Activated CD4-positive, alpha-beta T cell treated with anti-CD3 and anti-CD28 coated beads, Interleukin-2, Interleukin-6, amounts not matched to agents 100 ng/mL and 50 ng/mL, durations not matched to agents 16 hours and 8 hours (primary cell): ENCODE measurements at regions not wholly inside any gene's neighbourhood (a gene's known extent, or its start where the extent isn't known, plus 50 kb on each side); places are given as distances from the start of the nearest gene placed in this dataset.
"Not testable (repeated sequence)": the region's sequence is repeated elsewhere in the genome, so short reads cannot be mapped to it uniquely, and the experiment has no call there.

Experiments
- DNase-seq: peaks from one replicate; pipeline ENCODE4 v3.0.0-alpha.2; 2020

DNA sequence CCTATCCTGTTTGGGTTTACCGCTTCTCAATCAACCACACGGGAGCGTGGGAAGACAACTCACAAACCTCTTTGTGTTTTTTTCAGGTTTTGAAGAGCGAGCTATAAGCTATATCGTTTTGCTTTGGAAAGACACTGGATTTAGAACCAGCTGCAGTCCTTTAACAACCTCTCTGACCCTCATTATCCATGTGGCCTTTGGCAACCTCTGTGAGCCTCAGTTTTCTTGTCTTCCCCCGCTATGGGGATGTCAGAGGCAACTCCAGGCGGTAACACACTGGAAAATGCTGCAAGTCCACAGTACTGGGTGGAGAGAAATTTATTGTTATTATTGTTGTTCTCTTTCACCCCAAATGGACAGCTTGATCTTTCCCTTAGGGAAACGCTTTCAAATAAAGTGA is 100.0 kb downstream of the ETS2 start:
- no peak for DNase-seq

DNA sequence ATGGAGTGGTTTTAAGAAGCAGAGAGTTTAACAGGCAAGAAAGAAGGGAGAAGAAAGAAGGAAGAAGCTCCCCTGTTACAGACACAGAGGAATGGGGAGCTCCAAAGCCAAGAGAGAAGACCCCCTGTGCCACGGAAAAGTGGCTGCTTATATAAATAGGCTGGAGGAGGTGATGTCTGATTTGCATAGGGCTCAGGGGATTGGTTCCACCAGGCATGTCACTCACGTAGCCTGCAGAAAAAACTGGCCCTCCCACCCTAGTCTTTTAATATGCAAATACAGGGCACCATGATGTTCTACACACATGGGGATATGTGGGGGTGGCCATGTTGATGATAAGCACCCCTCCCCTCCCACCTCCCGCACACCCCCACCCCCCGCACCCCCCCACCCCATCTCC is 99.6 kb downstream of the ETS2 start:
- no peak for DNase-seq

DNA sequence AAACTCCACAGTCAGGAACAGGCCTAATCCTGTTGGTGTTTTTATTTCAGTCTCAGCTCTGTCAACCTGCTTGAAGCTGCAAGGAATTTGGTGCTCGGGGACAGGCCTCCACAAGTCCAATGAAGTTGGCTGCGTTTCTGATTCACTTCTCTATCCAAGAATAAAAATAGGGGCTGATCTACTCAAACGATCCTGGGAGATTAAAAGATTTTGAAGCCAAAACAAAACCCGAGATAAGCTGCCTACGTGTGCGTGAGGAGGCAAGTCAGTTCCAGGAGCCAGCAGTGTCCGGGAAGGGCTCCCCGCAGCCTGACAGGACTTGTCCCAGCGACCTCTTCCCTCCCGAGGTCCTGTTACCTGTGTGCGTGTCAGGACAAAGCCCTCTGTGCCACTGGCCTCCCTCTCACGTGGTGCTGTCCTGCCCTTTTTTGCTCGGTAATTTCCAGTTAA is 98.0 kb downstream of the ETS2 start:
- DNase-seq = no peak

DNA sequence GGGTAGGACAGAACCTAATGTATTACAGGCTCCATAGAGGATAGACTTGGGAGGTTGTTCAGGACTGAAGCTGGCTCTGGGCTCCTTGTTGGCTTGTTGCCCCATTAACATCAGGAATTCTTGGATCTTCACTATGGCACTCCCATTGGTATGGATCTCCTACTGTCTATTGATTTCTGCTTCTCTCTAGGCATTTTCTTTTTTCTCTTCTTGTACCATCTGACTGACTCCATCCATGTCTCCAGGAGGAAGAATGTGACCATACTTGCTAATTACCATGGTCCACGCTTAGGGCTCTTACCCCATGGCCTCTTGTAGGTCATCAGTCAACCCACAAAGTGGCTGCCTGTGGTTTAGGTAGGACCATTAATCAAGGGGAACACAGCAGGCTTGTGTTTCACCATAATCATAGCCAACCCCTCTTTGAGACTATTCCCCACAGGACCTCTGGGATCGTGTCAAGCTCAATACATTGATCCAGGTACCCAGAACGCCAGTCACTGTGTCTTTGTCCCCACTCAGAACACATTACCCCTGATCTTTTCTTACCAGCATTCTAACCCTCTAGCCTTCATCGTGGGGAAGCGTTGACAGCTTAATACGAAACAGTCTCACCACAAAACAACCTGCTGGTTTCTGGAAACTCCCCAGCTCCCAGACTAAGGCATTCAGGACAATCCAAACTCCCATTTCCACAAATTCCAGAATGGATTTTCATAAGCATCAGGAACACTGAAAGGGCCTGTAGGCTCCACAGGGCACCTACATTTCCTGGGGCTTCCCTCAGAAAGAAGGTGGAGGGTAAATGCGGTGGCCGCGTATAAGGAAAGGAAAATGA is 97.1 kb downstream of the ETS2 start:
- DNase-seq = no peak

DNA sequence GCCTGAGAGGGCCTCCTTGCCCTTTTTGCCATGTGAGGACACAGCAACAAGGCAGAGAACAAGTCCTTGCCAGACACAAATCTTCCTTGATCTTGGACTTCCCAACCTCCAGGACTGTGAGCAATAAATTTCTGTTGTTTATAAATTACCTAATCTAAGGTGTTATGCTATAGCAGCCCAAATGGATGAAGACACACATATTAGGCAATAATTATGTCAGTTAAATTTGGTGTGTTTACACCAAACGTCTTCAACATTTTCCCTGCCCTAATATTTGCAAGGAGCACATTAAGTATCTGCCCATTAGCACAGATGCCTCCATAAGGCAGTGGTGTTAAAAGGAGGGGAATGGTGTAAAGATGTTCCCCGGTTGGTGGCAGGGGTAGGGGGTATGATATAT is 94.8 kb downstream of the ETS2 start:
- no peak for DNase-seq

DNA sequence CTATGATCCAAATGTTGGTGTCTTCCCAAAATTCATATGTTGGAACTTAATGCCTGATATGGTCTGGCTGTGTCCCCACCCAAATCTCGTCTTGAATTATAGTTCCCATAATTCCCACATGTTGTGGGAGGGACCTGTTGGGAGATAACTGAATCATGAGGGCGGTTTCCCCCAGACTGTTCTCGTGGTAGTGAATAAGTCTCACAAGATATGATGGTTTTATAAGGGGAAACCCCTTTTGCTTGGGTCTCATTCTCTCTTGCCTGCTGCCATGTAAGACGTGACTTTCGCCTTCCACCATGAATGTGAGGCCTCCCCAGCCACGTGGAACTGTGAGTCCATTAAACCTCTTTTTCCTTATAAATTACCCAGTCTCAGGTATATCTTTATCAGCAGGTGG is 94.3 kb downstream of the ETS2 start:
- DNase-seq = not testable (repeated sequence)

DNA sequence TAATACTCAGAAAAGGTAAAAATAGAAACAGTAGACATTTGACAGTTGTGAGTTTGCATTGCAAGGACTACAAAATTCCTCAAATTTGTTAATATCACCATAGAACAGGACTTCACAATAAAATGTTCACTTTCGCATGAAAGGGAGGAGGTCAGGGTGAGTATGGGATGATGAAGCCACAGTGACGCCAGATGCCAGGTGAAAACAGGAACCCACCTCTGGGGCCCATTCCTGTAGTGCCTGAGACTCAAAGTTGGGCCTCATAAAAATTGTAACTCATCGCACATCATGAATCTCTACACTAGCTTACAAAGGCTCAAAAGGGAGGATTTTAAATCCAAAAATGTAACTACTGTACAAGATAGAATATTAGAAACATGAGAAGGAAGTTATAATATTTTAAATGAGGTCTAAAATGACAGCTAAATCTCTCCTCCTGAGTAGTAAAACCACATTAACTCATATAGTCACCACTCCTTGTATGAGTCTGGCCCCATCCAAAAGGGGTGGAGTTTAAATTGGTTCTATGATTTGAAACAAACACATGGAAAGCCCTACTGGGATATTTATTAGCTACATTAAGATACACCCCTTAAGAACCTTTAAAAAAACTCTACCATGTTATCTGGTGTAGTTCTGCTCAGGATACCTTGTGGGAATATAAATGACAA is 93.7 kb downstream of the ETS2 start:
- no peak for DNase-seq

DNA sequence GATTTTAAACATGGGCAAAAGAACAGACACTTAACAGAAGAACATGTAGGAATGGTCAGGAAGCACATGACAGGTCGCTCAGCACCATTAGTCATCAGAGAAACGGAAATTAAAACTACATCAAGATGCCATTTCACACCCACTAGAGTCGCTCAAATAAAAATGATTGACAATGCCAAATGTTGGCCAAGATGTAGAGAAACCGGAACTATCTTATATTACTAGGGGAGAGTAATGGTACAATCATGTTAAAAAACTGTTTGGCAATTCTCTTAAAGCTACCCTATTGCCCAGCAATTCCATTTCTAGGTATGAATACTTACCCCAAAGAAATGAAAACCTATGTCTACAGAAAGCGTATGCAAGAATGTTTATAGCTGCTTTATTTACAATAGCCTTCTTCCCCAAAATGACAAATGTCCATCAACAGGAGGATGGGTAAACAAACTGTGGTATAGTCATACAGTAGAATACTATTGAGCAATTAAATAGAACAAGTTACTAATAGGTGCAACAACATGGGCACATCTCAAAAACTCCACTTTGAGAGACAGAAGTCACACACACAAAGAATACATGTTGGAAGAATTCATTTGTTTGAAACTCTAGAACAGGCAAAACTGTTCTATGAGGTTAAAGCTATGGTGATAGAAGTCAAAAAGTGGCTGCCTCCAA is 92.8 kb downstream of the ETS2 start:
- DNase-seq = no peak

DNA sequence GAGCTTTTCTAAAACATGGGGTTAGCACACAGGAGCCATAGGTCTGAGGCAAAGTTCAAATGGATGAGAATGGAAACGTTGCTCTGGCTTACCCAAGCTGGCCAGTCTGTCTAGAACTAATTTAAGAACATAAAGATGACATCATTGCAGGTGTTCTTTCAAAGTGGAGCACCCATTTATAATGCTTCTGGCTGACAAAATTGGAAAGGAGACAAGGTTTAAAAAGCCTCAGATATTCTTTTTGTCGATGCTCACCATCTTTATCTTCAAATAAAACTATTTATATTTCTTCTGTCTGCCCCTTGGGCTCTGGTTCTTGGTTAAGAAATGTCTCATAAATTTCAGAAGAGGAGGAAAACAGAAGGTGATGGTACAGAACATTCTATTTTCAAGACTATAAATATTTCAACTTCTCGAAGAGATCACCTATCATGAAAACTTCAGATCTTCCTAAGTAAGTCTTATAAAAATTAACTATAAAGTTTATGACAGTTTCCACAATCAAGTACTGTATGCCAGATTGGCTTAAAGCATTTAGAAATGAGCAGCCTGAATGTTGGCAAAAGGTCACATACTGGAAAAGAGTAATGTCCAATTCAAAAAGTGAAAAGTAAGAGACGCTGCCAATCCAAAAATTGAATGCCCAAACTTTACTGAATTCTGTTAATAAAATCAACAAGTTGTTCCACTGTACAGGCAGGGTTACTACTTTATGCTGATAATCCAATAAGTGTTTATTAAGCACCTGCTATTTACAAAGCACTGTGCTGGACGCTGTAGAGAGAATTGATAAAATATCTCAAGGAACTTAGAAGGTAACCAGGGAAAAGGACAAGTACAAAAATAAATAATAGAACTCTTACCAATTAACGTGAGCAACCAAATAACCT is 92.0 kb downstream of the ETS2 start:
- no peak for DNase-seq

DNA sequence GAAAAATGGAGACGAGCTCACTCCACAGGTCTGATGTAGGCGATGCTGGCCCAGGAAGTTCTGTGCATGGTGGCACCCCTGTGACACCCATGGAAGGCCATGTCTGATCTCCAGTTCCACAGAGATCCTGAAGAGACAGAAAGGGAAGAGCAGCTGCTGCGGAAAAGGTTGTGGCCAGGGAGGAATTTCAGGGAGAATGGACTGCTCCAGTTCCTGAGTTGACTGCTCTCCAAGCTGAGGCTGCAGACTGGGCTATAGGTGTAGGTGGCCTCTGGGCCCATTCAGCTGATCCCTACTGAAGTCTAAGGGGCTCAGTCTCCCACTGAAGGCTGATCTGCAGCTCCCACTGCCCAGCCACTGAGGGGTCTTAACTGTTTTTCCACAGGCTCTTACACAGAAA is 89.2 kb downstream of the ETS2 start:
- DNase-seq = no peak

DNA sequence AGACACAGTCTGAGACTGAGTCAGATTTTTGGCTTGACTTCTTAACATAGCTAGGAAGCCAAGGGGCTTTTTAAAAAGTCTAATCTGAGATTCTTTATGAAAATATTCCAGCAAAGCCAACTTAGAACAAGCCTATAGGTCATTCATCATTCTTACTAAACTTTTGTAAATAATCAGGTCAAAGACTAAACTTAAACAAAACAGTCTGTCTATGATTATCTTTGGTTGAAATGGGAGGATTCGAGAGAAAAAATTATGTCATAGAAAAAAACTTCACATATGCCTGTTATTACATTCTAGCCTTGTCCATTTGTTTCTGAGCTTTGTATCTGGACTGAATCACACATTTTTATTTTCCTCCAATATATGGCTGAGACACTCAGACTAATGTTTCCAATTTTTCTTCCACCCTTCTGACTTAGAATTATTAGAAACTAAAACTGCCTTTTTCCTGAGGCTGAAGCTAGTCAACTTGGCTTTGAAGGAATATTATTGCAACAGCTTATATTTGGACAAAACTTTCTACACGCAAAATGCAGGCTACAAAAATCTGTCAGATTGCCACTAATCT is 83.3 kb downstream of the ETS2 start:
- no peak for DNase-seq

DNA sequence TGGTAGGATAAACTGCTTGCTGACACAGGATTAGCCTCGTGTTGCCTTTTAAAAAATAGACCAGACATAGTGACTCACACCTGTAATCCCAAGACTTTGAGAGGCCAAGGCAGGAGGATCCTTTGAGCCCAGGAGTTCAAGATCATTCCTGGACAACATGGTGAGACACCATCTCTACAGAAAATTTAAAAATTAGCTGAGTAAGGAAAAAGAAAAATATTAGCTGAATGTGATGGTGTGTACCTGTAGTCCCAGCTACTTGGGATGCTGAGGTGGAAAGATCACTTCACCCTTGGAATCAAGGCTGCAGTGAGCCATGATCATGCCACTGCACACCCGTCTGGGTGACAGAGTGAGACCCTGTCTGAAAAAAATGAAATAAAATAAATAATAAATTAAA is 82.0 kb downstream of the ETS2 start:
- DNase-seq = no peak

DNA sequence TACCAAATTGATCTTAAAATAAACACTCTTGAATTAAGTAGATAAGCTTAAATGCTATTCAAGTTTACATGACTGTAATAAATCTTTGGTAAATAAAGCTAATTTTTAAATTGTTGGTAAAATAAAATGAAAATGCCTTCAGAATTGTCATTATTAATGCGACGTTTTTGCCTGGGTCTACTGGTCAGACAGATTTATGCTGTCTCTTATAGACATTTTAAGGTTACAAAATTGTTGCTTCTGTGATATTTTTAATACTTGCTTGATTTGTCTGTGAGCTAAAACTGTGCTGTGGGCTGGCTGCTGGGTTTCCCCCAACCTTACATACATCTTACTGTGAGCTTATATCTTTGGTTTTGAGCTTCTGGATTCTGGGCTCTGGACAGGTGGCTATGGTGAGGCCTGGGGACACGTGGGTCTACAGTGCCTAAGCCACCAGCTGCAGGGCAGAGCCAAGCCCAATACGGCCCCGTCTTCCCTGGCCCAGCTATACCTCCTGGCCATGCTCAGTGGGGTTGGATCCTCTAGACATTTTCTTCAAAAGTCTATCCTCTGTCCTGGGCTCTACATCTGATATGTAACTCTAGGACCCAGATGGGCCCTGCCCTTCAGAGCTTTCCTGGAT is 81.4 kb downstream of the ETS2 start:
- no peak for DNase-seq

DNA sequence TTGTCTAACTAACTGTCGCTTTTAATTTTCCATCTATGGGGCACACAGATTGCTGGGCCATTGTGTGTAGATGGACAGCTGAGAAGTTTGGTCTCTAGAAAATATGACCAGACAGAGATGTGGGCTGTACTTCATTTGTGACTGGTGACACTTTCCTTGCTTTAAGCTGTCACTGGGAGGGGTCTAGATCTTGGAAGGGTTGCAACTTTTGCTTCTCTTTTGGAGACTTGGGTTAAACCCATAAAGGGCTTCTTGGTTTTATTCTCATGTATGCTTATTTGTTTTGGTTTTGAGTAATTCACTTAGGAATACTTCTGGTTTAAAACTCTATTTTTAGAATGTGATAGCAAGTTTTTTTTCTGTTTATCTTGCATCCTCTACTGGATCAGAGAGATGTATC is 80.2 kb downstream of the ETS2 start:
- DNase-seq = no peak

DNA sequence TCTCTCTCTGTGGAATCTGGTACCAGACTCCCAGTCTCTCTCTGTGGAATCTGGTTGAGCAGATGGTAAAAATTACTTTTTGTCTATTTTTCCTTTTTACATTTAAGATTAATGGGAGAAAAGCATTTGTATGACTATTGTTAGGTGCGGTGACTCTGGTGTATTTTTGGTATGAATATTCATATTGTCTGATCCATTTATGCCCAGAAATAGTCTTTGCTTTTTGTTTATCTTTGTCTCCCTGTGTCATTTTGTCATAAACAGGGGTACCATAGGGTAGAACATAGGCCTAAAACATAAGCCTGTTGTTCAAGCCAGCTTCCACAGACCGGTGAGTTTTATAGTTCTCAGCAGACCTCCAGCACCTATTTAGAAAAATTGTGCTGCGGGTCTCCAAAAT is 78.7 kb downstream of the ETS2 start:
- no peak for DNase-seq

DNA sequence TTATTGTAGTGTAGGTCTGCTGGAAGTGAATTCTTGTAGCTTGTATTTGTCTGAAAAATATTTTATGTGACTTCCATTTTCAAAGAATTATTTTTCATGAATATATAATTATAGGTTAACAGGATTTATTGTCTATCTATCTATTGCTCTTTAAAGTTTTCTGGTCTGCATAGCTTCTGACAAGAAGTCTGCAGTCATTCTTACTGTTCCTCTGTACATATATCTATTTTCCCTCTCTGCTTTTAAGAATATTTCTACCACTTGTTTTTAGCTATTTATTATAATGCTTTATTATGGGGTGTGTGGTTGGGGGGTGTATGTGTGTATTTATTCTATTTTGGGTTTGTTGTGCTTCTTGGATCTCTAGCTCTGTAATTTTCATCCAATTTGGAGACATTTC is 77.4 kb downstream of the ETS2 start:
- DNase-seq = no peak

DNA sequence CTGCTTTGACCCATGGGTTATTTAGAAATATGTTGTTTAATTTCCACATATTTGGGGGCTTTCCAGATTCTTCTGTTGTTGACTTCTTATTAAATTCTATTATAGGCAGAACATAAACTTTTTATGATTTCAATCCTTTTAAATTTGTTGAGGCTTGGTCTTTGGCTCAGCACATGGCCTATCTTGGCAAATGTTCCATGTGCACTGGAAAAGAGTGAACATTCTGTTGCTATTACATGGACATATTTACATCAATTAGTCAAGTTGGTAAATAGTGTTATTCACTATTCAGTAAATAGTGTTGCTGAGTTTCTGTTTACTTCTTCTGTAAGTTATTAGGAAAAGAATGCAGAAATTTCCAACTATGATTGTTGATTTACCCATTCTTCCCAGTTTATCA is 75.4 kb downstream of the ETS2 start:
- DNase-seq = no peak

DNA sequence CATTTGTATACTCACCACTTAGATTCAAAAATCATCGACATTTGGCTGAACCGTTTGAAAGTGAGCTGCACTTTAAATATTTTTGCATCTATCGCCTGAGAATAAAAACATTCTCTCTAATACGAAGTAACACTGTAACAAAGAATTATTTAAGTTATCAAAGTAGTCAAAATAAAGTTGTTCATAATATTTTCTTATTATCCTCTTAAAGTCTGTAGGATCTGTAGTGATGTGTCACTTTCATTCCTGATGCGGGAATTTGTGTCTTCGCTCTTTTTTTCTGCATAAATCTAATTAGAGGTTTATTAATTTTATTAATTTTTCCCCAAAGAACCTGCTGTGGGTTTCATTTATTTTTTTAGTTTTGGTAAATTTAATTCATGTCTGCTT is 74.8 kb downstream of the ETS2 start:
- DNase-seq = no peak

DNA sequence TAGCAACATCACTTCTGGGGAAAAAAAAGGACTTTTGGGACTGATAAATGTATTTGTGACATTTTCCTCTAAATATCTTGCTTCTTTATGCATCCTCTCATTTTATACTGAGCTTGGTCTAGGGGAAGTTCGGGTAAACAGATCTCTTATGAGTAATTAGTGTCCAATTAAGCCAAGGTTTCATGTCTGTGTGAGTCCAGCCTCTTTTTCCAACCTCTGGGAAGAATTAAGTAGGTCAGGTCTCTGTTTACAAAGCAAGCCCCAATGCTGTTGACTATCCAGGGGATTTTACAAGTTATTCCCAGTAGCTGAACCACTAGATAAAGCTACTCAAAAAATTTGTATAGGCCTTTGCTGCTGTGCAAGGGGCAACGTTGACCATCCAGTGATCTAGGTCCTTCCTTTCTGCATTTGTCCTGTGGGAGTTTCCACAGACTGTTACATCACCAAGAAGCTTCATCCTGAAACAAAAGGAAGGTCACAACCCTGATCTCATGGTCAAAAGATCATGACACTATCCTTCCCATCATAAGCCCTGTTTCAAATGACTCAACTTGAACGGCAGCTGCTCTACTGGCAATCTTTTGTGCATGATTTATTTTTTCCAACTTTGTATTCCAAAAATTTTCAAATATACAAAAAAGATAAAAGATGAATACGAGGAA is 74.3 kb downstream of the ETS2 start:
- DNase-seq = no peak

DNA sequence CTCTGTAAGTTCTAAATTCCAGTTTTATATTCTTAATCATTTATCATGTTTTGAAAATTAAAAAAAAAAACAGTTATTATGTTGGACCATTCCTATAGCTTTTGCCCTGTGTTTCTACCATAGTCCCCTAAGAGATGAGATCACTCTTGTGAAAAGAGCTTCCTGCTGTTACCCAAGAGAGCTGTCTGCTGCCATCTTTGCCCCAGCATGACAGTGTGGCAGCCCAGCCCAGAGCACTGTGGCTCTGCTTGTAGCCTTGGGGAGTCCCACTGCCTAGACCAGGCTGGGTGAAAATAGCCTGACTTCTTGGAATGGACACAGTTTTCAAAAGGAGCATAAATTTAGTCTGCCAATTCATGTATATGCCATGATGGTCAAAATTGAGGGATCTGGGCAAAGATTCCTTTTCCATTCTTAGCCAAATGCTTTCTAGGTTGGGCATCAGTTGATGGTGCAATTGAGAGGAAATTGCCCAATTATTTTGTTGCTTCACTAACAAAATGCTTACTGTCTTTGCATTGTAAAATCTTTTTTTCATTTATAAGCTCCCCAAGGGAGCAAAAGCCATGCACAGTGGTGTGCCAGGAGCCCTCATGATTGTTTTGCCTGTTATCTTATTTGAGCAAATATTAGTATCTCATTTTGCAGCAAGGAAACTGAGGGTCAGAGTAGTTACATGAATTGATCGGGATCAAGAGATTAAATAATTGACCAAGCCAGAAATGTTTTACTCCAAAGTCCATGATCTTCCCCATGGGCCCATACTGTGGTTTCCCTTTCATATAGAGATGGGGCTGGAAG is 72.8 kb downstream of the ETS2 start:
- no peak for DNase-seq
